ENCODE measurements at regions not wholly inside any gene's neighbourhood (a gene's known extent, or its start where the extent isn't known, plus 50 kb on each side); places are given as distances from the start of the nearest gene placed in this dataset.

DNA sequence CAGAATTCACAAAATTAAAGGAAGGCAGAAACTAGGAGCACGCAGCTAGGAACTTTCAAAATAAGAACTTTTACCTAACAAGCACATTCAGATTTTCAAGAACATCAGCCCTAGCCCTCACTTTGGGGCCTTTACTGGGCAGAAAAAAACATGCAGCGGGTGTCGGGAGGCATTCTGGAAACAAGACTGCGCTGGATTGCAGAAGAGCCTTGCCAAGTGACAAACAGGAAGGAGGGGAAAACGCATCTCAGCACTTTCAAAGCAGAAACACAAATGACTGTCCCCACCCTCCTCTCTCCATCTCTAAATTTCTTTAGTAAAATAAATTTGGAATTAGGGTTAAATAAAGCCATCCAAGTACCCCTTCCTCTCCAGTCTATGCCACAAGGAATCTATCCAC is 74.6 kb upstream of the RREB1 start:
- DNase-seq (ENCODE audit: low spot score) = no peak
- Mint-ChIP-seq H3K4me3 (no peak overlapping the region), H3K27ac (no peak overlapping the region), H3K27me3 (ENCODE audit: low read depth) (peaks cover 36% of the 10 kb centered on the region), H3K36me3 (ENCODE audit: low read depth) (no peaks in the 10 kb centered on the region), H3K4me1 (ENCODE audit: low read depth) (no peaks in the 10 kb centered on the region), H3K9me3 (no peaks in the 10 kb centered on the region)

- DNase-seq (ENCODE audit: low spot score) = no peak
- Mint-ChIP-seq H3K27me3 (ENCODE audit: low read depth) (peaks cover 39% of the 10 kb centered on the region), H3K4me3 (no peak overlapping the region), H3K27ac (no peak overlapping the region), H3K36me3 (ENCODE audit: low read depth) (no peaks in the 10 kb centered on the region), H3K4me1 (ENCODE audit: low read depth) (no peaks in the 10 kb centered on the region), H3K9me3 (no peaks in the 10 kb centered on the region)
Measured at GRCh38 chr6:7034055-7034454, 73.7 kb upstream of the RREB1 start.

DNA sequence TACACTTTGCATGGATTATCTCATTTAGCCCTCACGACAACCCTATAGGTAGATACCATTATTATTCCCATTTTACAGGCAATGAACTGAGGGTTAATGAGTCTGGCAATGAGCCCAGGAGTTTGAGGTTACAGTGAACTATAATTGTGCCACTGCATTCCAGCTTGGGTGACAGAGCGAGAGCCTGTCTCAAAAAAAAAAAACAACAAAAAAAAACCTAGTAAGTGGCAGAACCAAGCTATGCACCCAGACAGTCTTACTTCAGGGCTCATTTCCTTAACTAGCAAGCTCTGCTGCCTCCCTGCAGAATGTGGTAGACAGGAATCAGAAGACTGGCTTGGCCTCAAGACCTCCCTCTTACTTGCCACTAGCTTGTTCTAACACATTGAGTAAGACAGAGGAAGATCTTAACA is 71.9 kb upstream of the RREB1 start:
- H3K4me1 Mint-ChIP-seq (ENCODE audit: low read depth) = no peaks in the 10 kb centered on the region
- H3K27ac Mint-ChIP-seq = no peak overlapping the region
- H3K36me3 Mint-ChIP-seq (ENCODE audit: low read depth) = no peaks in the 10 kb centered on the region
- no peak for DNase-seq (ENCODE audit: low spot score)
- peaks cover 31% of the 10 kb centered on the region for H3K27me3 Mint-ChIP-seq (ENCODE audit: low read depth)
- no peaks in the 10 kb centered on the region for H3K9me3 Mint-ChIP-seq
- no peak overlapping the region for H3K4me3 Mint-ChIP-seq

DNA sequence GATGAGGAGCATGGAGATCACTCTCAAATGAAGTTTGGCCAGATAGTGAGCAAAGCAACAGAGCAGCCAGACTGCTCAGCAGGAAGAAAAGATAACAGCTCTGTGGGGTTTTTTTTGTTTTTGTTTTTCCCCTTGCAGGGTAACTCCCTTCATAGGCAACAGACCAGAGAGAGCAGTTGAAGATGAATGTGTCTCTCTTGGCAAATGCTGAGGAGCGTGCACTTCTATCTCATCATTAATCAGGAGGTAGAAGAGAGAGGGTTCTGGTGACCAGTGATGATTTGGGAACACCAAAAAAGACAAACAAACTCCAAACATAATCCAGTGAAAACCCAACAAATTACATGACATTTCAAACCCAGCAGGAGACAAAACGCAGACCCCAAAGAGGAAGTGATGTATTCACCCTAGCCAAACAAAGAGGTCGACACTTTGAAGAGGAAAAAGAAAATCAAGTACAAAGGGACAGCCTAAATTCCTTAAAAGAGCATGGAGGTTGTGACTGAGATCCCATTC is 66.2 kb upstream of the RREB1 start:
- no peak for DNase-seq (ENCODE audit: low spot score)
- Mint-ChIP-seq H3K4me1 (ENCODE audit: low read depth) (peaks cover 15% of the 10 kb centered on the region), H3K27me3 (ENCODE audit: low read depth) (peaks cover 25% of the 10 kb centered on the region), H3K27ac (no peak overlapping the region), H3K36me3 (ENCODE audit: low read depth) (no peaks in the 10 kb centered on the region), H3K9me3 (no peaks in the 10 kb centered on the region), H3K4me3 (no peak overlapping the region)

- Mint-ChIP-seq H3K36me3 (ENCODE audit: low read depth) (no peaks in the 10 kb centered on the region), H3K4me3 (no peak overlapping the region), H3K9me3 (no peaks in the 10 kb centered on the region), H3K27me3 (ENCODE audit: low read depth) (peaks cover 26% of the 10 kb centered on the region), H3K4me1 (ENCODE audit: low read depth) (peaks cover 15% of the 10 kb centered on the region), H3K27ac (no peak overlapping the region)
- DNase-seq (ENCODE audit: low spot score) = no peak
Measured at GRCh38 chr6:7042056-7042653, 65.6 kb upstream of the RREB1 start.

DNA sequence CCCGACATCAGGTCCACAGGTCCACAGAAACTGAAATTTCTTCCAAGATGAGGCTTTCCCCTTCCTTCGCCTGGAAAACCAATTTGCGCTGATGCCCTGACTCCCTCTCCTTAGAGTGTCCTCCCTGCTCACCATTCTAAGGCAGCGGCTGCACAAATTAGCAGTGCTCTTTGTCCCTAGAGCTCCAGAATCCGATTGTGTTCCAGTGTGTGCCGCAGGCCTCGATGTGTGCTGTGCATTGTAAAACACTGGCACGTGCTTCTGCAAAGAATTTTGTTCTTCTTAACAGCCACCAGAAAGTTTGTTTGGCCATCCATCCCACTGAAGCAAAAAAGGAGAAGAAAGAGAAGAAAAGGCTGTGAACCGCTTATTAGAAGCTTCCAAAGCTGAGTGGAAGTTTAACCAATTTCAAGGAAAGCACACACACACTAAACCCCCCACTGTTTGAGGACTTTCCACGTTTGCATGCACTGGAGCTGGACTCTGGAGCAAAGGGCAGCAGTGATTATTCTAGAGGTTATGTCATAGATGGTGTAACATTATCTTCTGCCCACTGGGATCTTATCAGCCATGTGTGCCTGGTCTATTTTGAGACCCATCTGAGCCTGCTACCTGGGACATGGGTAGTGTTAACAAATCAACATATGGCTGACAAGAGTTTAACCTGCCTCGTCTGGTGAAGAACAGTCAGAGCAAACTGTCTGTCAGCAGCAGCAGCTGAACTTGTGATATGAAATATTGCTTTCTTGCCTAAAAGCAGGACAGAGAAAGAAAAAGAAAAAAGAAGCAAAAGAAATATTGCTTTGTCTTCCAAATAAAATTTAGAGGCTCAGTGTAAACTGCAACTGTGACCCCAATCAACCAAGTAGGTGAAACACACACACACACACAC is 64.9 kb upstream of the RREB1 start:
- no peaks in the 10 kb centered on the region for H3K36me3 Mint-ChIP-seq (ENCODE audit: low read depth)
- no peak for DNase-seq (ENCODE audit: low spot score)
- H3K27me3 Mint-ChIP-seq (ENCODE audit: low read depth) = peaks cover 30% of the 10 kb centered on the region
- H3K4me3 Mint-ChIP-seq = no peak overlapping the region
- no peak overlapping the region for H3K27ac Mint-ChIP-seq
- H3K4me1 Mint-ChIP-seq (ENCODE audit: low read depth) = peaks cover 15% of the 10 kb centered on the region
- no peaks in the 10 kb centered on the region for H3K9me3 Mint-ChIP-seq

DNA sequence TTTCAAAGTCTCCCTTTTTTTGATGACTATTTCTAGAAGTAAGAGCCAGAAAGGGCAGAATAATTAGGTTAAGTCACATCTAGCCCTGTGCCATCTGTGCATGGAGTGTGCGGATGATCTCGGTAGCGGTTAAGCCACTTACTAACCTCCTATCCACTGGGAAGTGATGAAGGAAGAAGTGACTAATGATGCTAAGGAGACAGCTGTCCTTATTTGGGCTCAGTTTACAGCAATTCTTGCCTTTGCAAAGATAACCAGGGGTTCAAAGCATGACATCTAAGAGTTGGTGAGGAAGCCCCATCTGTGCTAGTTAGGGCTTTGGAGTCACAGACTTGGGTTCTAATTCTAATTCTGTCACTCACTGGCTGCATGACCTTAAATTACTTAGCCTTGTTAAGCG is 62.4 kb upstream of the RREB1 start:
- H3K9me3 Mint-ChIP-seq = no peaks in the 10 kb centered on the region
- H3K4me3 Mint-ChIP-seq = no peak overlapping the region
- H3K4me1 Mint-ChIP-seq (ENCODE audit: low read depth) = peaks cover 15% of the 10 kb centered on the region
- H3K36me3 Mint-ChIP-seq (ENCODE audit: low read depth) = no peaks in the 10 kb centered on the region
- no peak for DNase-seq (ENCODE audit: low spot score)
- H3K27me3 Mint-ChIP-seq (ENCODE audit: low read depth) = peaks cover 42% of the 10 kb centered on the region
- no peak overlapping the region for H3K27ac Mint-ChIP-seq

GRCh38 chr6:7045746-7046145 is 62.0 kb upstream of the RREB1 start:
- Mint-ChIP-seq H3K4me3 (no peak overlapping the region), H3K9me3 (no peaks in the 10 kb centered on the region), H3K27ac (no peak overlapping the region), H3K36me3 (ENCODE audit: low read depth) (no peaks in the 10 kb centered on the region), H3K27me3 (ENCODE audit: low read depth) (peaks cover 47% of the 10 kb centered on the region), H3K4me1 (ENCODE audit: low read depth) (peaks cover 15% of the 10 kb centered on the region)
- no peak for DNase-seq (ENCODE audit: low spot score)

DNA sequence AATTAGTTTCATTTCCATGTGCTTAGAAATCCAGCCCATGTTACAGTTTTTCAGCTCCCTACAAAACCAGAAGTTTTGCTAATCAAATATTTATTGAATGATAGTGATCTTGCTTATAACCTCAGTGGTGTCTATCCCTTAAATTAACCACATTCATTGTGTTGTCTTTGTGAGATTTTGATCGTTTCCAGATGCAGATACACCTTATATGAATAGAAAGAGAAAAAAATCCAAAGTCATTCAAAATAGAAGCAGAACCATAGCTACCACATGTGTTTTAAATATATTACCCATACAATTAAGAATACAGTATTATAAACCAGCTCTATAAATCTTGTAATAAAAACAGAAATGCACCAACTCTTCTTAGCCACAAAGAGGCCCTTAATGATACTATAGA is 60.6 kb upstream of the RREB1 start:
- no peak overlapping the region for H3K27ac Mint-ChIP-seq
- H3K4me1 Mint-ChIP-seq (ENCODE audit: low read depth) = peaks cover 10% of the 10 kb centered on the region

GRCh38 chr6:7047966-7048365 is 59.8 kb upstream of the RREB1 start:
- no peak for DNase-seq (ENCODE audit: low spot score)

More for the DNA sequence above, 60.6 kb upstream of the RREB1 start:
- Mint-ChIP-seq H3K27me3 (ENCODE audit: low read depth) (peaks cover 51% of the 10 kb centered on the region), H3K36me3 (ENCODE audit: low read depth) (no peaks in the 10 kb centered on the region), H3K9me3 (no peaks in the 10 kb centered on the region), H3K4me3 (no peak overlapping the region)
- no peak for DNase-seq (ENCODE audit: low spot score)

GRCh38 chr6:7048894-7049293 is 58.9 kb upstream of the RREB1 start:
- Mint-ChIP-seq H3K36me3 (ENCODE audit: low read depth) (no peaks in the 10 kb centered on the region), H3K27ac (no peak overlapping the region), H3K4me3 (no peak overlapping the region), H3K9me3 (no peaks in the 10 kb centered on the region), H3K27me3 (ENCODE audit: low read depth) (peaks cover 56% of the 10 kb centered on the region), H3K4me1 (ENCODE audit: low read depth) (no peaks in the 10 kb centered on the region)
- no peak for DNase-seq (ENCODE audit: low spot score)

More at GRCh38 chr6:7047966-7048365, 59.8 kb upstream of the RREB1 start:
- no peaks in the 10 kb centered on the region for H3K9me3 Mint-ChIP-seq
- peaks cover 54% of the 10 kb centered on the region for H3K27me3 Mint-ChIP-seq (ENCODE audit: low read depth)
- no peak overlapping the region for H3K4me3 Mint-ChIP-seq
- no peak overlapping the region for H3K27ac Mint-ChIP-seq
- H3K4me1 Mint-ChIP-seq (ENCODE audit: low read depth) = peaks cover 2% of the 10 kb centered on the region
- no peaks in the 10 kb centered on the region for H3K36me3 Mint-ChIP-seq (ENCODE audit: low read depth)

GRCh38 chr6:7050004-7050403 is 57.8 kb upstream of the RREB1 start:
- H3K4me1 Mint-ChIP-seq (ENCODE audit: low read depth) = no peaks in the 10 kb centered on the region
- no peak overlapping the region for H3K27ac Mint-ChIP-seq
- no peaks in the 10 kb centered on the region for H3K36me3 Mint-ChIP-seq (ENCODE audit: low read depth)
- peaks cover 57% of the 10 kb centered on the region for H3K27me3 Mint-ChIP-seq (ENCODE audit: low read depth)
- H3K4me3 Mint-ChIP-seq = no peak overlapping the region
- H3K9me3 Mint-ChIP-seq = no peaks in the 10 kb centered on the region
- no peak for DNase-seq (ENCODE audit: low spot score)

GRCh38 chr6:7050872-7051779 is 56.6 kb upstream of the RREB1 start:
- Mint-ChIP-seq H3K36me3 (ENCODE audit: low read depth) (no peaks in the 10 kb centered on the region), H3K4me1 (ENCODE audit: low read depth) (no peaks in the 10 kb centered on the region), H3K9me3 (no peaks in the 10 kb centered on the region), H3K4me3 (peak overlapping the region; percentile 21), H3K27ac (no peak overlapping the region), H3K27me3 (ENCODE audit: low read depth) (peaks cover 50% of the 10 kb centered on the region)
- DNase-seq (ENCODE audit: low spot score) = no peak
